BLaER1 treated with 17β-estradiol and CSF1 and Interleukin-3, amounts not matched to agents 10 nM and 100 nM (cell line): ENCODE measurements at regions not wholly inside any gene's neighbourhood (a gene's known extent, or its start where the extent isn't known, plus 50 kb on each side); places are given as distances from the start of the nearest gene placed in this dataset.

Experiments
- H3K27ac ChIP-seq, 11 experiments: shearing (Covaris generic); formaldehyde crosslinking; 2 replicates each; pipeline ENCODE4 v1.8.1; 2022
- H3K27me3 ChIP-seq, 11 experiments: shearing (Covaris generic); formaldehyde crosslinking; 2 replicates each; pipeline ENCODE4 v1.8.1; 2022
- H3K36me3 ChIP-seq, 11 experiments: shearing (Covaris generic); formaldehyde crosslinking; 2 replicates each; pipeline ENCODE4 v1.8.1; 2022
- H3K4me1 ChIP-seq, 10 experiments: shearing (Covaris generic); formaldehyde crosslinking; 2 replicates each; pipeline ENCODE4 v1.8.1; 2022
- H3K4me2 ChIP-seq, 11 experiments: shearing (Covaris generic); formaldehyde crosslinking; 2 replicates each; pipeline ENCODE4 v1.8.1; 2022
- H3K4me3 ChIP-seq, 10 experiments: shearing (Covaris generic); formaldehyde crosslinking; 2 replicates each; pipeline ENCODE4 v1.8.1; 2022
- H3K9ac ChIP-seq, 11 experiments: shearing (Covaris generic); formaldehyde crosslinking; 2 replicates each; pipeline ENCODE4 v1.8.1; 2022
- H3K9me3 ChIP-seq, 11 experiments: shearing (Covaris generic); formaldehyde crosslinking; replicated peaks in 1 of 11; 2 replicates each; pipeline ENCODE4 v1.8.1; 2022
- H4K20me1 ChIP-seq, 11 experiments: shearing (Covaris generic); formaldehyde crosslinking; 2 replicates each; pipeline ENCODE4 v1.8.1; 2022
- Cebpa-rat ChIP-seq, 11 experiments: shearing (Covaris generic); IDR thresholded peaks; 2 replicates each; pipeline ENCODE4 v1.8.1; 2022

DNA sequence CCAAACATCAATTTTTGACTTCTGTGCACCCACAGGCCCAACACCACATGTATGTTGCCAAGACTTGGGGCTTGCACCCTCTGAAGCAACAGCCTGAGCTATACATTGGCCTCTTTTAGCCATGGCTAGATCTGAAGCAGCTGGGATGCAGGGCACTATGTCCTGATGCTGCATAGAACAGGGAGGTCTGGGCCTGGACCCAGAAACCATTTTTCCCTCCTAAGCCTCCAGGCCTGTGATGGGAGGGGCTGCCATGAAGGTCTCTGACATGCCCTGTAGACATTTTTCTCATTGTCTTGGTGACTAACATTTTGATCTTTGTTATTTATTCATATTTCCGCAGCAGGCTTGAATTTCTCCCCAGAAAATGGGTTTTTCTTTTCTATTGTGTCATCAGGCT is 330.0 kb downstream of the PYDC2 start:
- Histone ChIP-seq H3K4me2 (no peak overlapping the region), H3K9ac (no peak overlapping the region), H3K36me3 (no peaks in the 10 kb centered on the region), H4K20me1 (no peaks in the 10 kb centered on the region), H3K27me3 (no peaks in the 10 kb centered on the region), H3K4me1 (no peaks in the 10 kb centered on the region), H3K27ac (no peak overlapping the region), H3K4me3 (no peak overlapping the region), H3K9me3 (peaks cover 10 to 18% (median 14%) of the 10 kb centered on the region in 11 experiments)
- no peak for TF ChIP-seq Cebpa-rat (IDR thresholded peaks at IDR 0.05)

- peaks cover 10 to 18% (median 14%) of the 10 kb centered on the region in 11 experiments for H3K9me3 ChIP-seq
- TF ChIP-seq Cebpa-rat (IDR thresholded peaks at IDR 0.05), result no peak
These were observed 331.6 kb downstream of the PYDC2 start for GRCh38 chr3:191792580-191792979.

GRCh38 chr3:191795196-191795595 is 334.2 kb downstream of the PYDC2 start:
- Histone ChIP-seq H4K20me1 (no peaks in the 10 kb centered on the region), H3K27me3 (no peaks in the 10 kb centered on the region), H3K27ac (no peak overlapping the region), H3K36me3 (no peaks in the 10 kb centered on the region), H3K4me1 (no peaks in the 10 kb centered on the region), H3K9me3 (peaks cover 9 to 15% (median 13%) of the 10 kb centered on the region in 11 experiments), H3K9ac (no peak overlapping the region), H3K4me2 (no peak overlapping the region), H3K4me3 (no peak overlapping the region)
- TF ChIP-seq Cebpa-rat (IDR thresholded peaks at IDR 0.05), result no peak

More at GRCh38 chr3:191792580-191792979, 331.6 kb downstream of the PYDC2 start:
- Histone ChIP-seq H3K4me1 (no peaks in the 10 kb centered on the region), H3K4me3 (no peak overlapping the region), H3K4me2 (no peak overlapping the region), H3K27ac (no peak overlapping the region), H3K36me3 (no peaks in the 10 kb centered on the region), H3K9ac (no peak overlapping the region), H4K20me1 (no peaks in the 10 kb centered on the region), H3K27me3 (no peaks in the 10 kb centered on the region)

GRCh38 chr3:191797271-191797670 is 336.3 kb downstream of the PYDC2 start:
- H4K20me1 ChIP-seq, result no peaks in the 10 kb centered on the region
- peaks cover 5 to 13% (median 10%) of the 10 kb centered on the region in 11 experiments; a peak in 13 of 22 replicates for H3K9me3 ChIP-seq
- no peak for TF ChIP-seq Cebpa-rat (IDR thresholded peaks at IDR 0.05)
- H3K4me2 ChIP-seq, result no peak overlapping the region
- H3K9ac ChIP-seq, result no peak overlapping the region
- no peaks in the 10 kb centered on the region for H3K36me3 ChIP-seq
- no peaks in the 10 kb centered on the region for H3K4me1 ChIP-seq
- H3K27me3 ChIP-seq, result no peaks in the 10 kb centered on the region
- no peak overlapping the region for H3K27ac ChIP-seq
- no peak overlapping the region for H3K4me3 ChIP-seq

GRCh38 chr3:191802671-191803070 is 341.7 kb downstream of the PYDC2 start:
- H3K4me3 ChIP-seq, result no peak overlapping the region
- no peak overlapping the region for H3K9ac ChIP-seq
- no peak for TF ChIP-seq Cebpa-rat (IDR thresholded peaks at IDR 0.05)
- H3K27ac ChIP-seq, result no peak overlapping the region
- H4K20me1 ChIP-seq, result no peaks in the 10 kb centered on the region
- no peaks in the 10 kb centered on the region for H3K4me1 ChIP-seq
- H3K27me3 ChIP-seq, result no peaks in the 10 kb centered on the region
- H3K4me2 ChIP-seq, result no peak overlapping the region
- peaks cover 9 to 25% (median 16%) of the 10 kb centered on the region in 11 experiments; a peak in 16 of 22 replicates for H3K9me3 ChIP-seq
- no peaks in the 10 kb centered on the region for H3K36me3 ChIP-seq

- H3K4me1 ChIP-seq, result no peaks in the 10 kb centered on the region
- no peaks in the 10 kb centered on the region for H4K20me1 ChIP-seq
- H3K9ac ChIP-seq, result no peak overlapping the region
- no peaks in the 10 kb centered on the region for H3K27me3 ChIP-seq
- H3K4me2 ChIP-seq, result no peak overlapping the region
- no peak for TF ChIP-seq Cebpa-rat (IDR thresholded peaks at IDR 0.05)
- no peak overlapping the region for H3K4me3 ChIP-seq
- H3K9me3 ChIP-seq, result peaks cover 9 to 25% (median 16%) of the 10 kb centered on the region in 11 experiments; a peak in 16 of 22 replicates
- no peaks in the 10 kb centered on the region for H3K36me3 ChIP-seq
- H3K27ac ChIP-seq, result no peak overlapping the region
These were observed 344.0 kb downstream of the PYDC2 start for GRCh38 chr3:191804935-191805334.

DNA sequence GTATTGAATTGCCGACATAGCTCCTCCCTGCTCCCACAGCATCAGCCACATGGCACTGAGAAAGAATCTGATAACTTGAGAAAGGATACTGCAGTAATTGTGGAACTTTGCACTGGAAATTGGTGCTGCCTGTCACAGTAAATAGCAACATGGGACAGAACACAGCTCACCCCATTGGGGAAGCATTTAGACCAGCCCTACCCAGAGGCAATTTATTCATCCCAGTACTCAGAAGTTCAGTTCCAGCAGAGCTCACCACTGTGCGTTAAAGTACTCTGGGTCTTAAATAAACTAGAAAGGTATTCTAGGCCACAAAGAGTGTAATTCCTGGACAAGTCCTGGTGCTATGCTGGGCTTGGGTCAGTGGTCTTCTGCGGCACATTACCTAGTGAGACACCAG is 347.1 kb downstream of the PYDC2 start:
- Histone ChIP-seq H3K27me3 (no peaks in the 10 kb centered on the region), H3K9me3 (peaks cover 0 to 4% (median 0%) of the 10 kb centered on the region in 11 experiments; a peak in 5 of 22 replicates)

DNA sequence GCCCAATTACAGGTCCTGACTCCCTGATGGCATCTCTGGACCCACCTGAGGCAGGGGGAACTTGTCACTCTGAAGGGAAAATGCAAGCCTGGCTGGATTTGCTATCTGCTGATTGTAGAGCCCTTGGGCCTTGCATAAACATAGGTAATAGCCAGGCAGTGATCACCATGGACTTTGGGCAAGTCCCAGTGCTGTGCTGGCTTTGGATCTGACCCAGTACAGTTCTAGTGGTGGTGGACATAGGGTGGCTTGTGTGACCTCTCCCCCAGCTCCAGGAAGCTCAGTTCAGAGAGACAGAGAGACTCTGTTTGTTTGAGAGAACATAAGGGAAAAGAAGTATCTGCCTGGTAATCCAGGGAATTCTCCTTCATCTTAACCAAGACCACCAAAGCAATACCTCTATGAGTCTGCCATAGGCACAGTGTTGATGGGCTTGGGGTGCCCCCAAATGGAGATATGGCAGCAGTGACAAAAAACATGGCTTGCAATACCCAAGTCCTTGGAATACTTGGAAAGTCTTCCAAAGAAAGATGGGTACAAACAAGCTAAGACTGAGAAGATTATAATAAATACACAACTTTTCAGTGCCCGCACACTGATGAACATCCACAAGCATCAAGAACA is 348.5 kb downstream of the PYDC2 start:
- Histone ChIP-seq H3K27me3 (no peaks in the 10 kb centered on the region), H3K9ac (no peak overlapping the region), H4K20me1 (no peaks in the 10 kb centered on the region), H3K4me1 (no peaks in the 10 kb centered on the region), H3K4me3 (no peak overlapping the region), H3K4me2 (no peak overlapping the region), H3K36me3 (no peaks in the 10 kb centered on the region), H3K9me3 (peaks cover 0 to 4% (median 0%) of the 10 kb centered on the region in 11 experiments; a peak in 3 of 22 replicates), H3K27ac (no peak overlapping the region)
- TF ChIP-seq Cebpa-rat (IDR thresholded peaks at IDR 0.05), result no peak

More for the DNA sequence above, 347.1 kb downstream of the PYDC2 start:
- H3K36me3 ChIP-seq, result no peaks in the 10 kb centered on the region
- H3K9ac ChIP-seq, result no peak overlapping the region
- no peak for TF ChIP-seq Cebpa-rat (IDR thresholded peaks at IDR 0.05)
- H3K27ac ChIP-seq, result no peak overlapping the region
- no peaks in the 10 kb centered on the region for H3K4me1 ChIP-seq
- no peak overlapping the region for H3K4me2 ChIP-seq
- no peaks in the 10 kb centered on the region for H4K20me1 ChIP-seq
- no peak overlapping the region for H3K4me3 ChIP-seq

GRCh38 chr3:191813245-191813644 is 352.3 kb downstream of the PYDC2 start:
- H3K36me3 ChIP-seq, result no peaks in the 10 kb centered on the region
- H3K9me3 ChIP-seq, result peaks cover 0 to 3% (median 0%) of the 10 kb centered on the region in 11 experiments; a peak in 2 of 22 replicates
- no peaks in the 10 kb centered on the region for H3K27me3 ChIP-seq
- no peaks in the 10 kb centered on the region for H3K4me1 ChIP-seq
- no peak overlapping the region for H3K9ac ChIP-seq
- H3K4me2 ChIP-seq, result no peak overlapping the region
- H3K4me3 ChIP-seq, result no peak overlapping the region
- no peaks in the 10 kb centered on the region for H4K20me1 ChIP-seq
- TF ChIP-seq Cebpa-rat (IDR thresholded peaks at IDR 0.05), result no peak
- H3K27ac ChIP-seq, result no peak overlapping the region

DNA sequence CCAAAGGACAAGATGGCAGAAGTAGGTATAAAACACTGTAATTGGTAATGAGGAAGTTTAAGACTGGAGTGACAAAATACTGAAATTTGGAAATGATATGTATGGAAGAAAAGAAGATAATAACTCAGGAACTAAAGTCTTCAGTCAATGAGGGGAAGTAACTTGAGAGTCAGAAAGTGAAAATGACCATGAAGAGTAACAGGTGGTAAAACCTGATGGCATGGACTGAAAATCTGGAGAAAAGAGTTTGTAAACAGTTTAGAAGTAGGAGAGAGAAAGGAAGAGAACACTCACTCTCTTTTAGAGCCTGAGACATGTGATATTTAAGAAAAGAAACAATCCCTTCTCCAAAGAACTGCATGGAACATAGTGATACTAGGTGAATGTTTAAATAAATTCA is 387.9 kb downstream of the PYDC2 start:
- Histone ChIP-seq H4K20me1 (no peaks in the 10 kb centered on the region), H3K27ac (no peak overlapping the region), H3K9me3 (no peaks in the 10 kb centered on the region), H3K9ac (no peak overlapping the region), H3K27me3 (no peaks in the 10 kb centered on the region), H3K4me2 (no peak overlapping the region), H3K4me3 (no peak overlapping the region), H3K4me1 (no peaks in the 10 kb centered on the region), H3K36me3 (no peaks in the 10 kb centered on the region)
- no peak for TF ChIP-seq Cebpa-rat (IDR thresholded peaks at IDR 0.05)
